GM06990 (cell line): ENCODE measurements at regions not wholly inside any gene's neighbourhood (a gene's known extent, or its start where the extent isn't known, plus 50 kb on each side); places are given as distances from the start of the nearest gene placed in this dataset.

Experiments used
- DNase-seq: peaks from one replicate; pipeline ENCODE4 v3.0.0-alpha.2; 2011; ENCODE audit not compliant: insufficient read length; ENCODE audit errors: extremely low read depth
- H3K27me3 ChIP-seq: replicated peaks from 2 replicates; pipeline ENCODE4 v1.6.0; 2011; ENCODE audit warnings: low read length; ENCODE audit not compliant: control insufficient read depth, insufficient read depth
- H3K36me3 ChIP-seq: 2 replicates; pipeline ENCODE4 v1.5.1; 2011; ENCODE audit warnings: low read length; ENCODE audit not compliant: control insufficient read depth, insufficient read depth
- H3K4me3 ChIP-seq: replicated peaks from 2 replicates; pipeline ENCODE4 v1.5.1; 2011; ENCODE audit warnings: low read depth, mild to moderate bottlenecking, control low read depth, low read length
- TF ChIP-seq, protein P1 (sequence below): IDR thresholded peaks from 2 replicates; pipeline ENCODE4 v1.5.1; 2011; ENCODE audit warnings: low read length, control low read depth, mild to moderate bottlenecking, inconsistent platforms; ENCODE audit not compliant: insufficient read depth, poor library complexity, severe bottlenecking

- Histone ChIP-seq H3K4me3 (no peak overlapping the region), H3K36me3 (no peaks in the 10 kb centered on the region), H3K27me3 (no peaks in the 10 kb centered on the region)
- TF ChIP-seq, protein P1, sequence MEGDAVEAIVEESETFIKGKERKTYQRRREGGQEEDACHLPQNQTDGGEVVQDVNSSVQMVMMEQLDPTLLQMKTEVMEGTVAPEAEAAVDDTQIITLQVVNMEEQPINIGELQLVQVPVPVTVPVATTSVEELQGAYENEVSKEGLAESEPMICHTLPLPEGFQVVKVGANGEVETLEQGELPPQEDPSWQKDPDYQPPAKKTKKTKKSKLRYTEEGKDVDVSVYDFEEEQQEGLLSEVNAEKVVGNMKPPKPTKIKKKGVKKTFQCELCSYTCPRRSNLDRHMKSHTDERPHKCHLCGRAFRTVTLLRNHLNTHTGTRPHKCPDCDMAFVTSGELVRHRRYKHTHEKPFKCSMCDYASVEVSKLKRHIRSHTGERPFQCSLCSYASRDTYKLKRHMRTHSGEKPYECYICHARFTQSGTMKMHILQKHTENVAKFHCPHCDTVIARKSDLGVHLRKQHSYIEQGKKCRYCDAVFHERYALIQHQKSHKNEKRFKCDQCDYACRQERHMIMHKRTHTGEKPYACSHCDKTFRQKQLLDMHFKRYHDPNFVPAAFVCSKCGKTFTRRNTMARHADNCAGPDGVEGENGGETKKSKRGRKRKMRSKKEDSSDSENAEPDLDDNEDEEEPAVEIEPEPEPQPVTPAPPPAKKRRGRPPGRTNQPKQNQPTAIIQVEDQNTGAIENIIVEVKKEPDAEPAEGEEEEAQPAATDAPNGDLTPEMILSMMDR, result no peak
- DNase-seq, result no peak
Observed at GRCh38 chr2:193929131-193929530, 1727.9 kb upstream of the SLC39A10 start.

- H3K4me3 ChIP-seq, result no peak overlapping the region
- no peaks in the 10 kb centered on the region for H3K27me3 ChIP-seq
- no peaks in the 10 kb centered on the region for H3K36me3 ChIP-seq
- TF ChIP-seq, protein P1, result no peak
- DNase-seq, result no peak
Observed at GRCh38 chr2:193907561-193907960, 1712.8 kb upstream of the TMEFF2 start.

DNA sequence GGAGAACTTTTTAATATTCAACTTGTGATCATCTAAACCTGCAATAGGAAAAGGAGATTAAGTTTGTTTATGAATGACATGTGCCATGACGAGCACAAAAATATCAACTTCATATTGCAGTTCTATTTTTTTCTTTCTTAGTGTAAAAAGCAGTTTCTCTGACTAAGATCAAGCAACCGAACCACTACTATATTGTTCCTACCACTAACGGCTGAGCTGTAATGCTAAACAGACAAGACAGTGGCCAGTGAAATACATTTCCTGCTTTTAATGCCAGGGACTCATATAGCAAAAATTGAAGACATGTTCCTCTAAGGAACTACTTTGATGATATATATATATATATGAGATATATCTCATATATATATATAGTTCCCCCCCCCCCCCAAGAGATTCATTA, 1705.6 kb upstream of the TMEFF2 start:
- TF ChIP-seq, protein P1, result no peak
- Histone ChIP-seq H3K4me3 (no peak overlapping the region), H3K27me3 (no peaks in the 10 kb centered on the region), H3K36me3 (no peaks in the 10 kb centered on the region)
- DNase-seq, result no peak

DNA sequence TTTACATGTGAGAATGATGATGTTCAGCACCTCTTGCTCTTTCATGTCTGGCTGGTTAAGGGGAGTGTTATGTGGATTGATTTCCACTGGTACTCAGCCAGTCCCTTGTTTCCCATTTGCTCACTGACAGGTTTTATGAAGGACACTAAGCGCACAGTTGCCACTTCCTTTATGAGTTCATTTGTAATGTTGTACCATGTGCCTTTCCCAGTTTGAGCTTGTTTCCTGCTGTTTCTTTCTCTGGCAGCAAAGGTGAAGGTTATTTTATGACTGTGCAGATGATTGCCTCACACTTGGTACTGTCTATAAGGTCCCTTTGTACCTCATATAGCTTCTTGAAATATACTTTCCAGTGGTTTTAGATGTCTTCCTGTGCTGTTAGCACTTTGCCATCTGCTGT, 1700.5 kb upstream of the TMEFF2 start:
- TF ChIP-seq, protein P1, result no peak
- no peak overlapping the region for H3K4me3 ChIP-seq
- H3K27me3 ChIP-seq, result no peaks in the 10 kb centered on the region
- DNase-seq, result no peak
- H3K36me3 ChIP-seq, result no peaks in the 10 kb centered on the region

- TF ChIP-seq, protein P1, result no peak
- Histone ChIP-seq H3K36me3 (no peaks in the 10 kb centered on the region), H3K27me3 (no peaks in the 10 kb centered on the region), H3K4me3 (no peak overlapping the region)
- DNase-seq, result no peak
Observed at GRCh38 chr2:193894081-193894480, 1699.3 kb upstream of the TMEFF2 start.

GRCh38 chr2:193891023-193891422, 1696.3 kb upstream of the TMEFF2 start:
- TF ChIP-seq, protein P1, result no peak
- Histone ChIP-seq H3K36me3 (no peaks in the 10 kb centered on the region), H3K4me3 (no peak overlapping the region), H3K27me3 (no peaks in the 10 kb centered on the region)
- no peak for DNase-seq
